CD1c-positive myeloid dendritic cell (primary cell): ENCODE measurements at regions not wholly inside any gene's neighbourhood (a gene's known extent, or its start where the extent isn't known, plus 50 kb on each side); places are given as distances from the start of the nearest gene placed in this dataset.

Experiments used
- DNase-seq: peaks from one replicate; pipeline ENCODE4 v3.0.0-alpha.2; 2016; ENCODE audit errors: extremely low spot score

- no peak for DNase-seq
These were observed 52.8 kb upstream of the SV2C start for GRCh38 chr5:76030343-76030742.

GRCh38 chr5:76029739-76030138 lies 53.4 kb upstream of the SV2C start:
- no peak for DNase-seq

DNA sequence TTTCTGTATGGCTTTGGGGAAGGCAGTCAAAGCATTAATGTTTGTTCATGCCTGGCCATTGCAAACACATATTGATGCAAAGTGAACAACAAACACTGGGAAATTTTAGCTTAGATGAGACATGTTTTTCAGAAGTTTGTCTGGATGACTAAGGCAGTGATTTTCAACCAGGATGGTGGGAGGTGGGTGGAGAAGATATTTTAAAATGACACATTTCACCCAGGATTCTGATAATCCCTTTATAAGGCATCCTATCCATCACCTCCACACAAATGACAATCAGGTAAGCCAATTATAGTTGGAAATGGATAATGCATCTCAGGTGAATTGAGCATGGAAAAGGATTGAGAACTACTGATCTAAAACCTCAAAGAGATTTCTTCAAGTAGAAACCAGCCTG lies 57.4 kb upstream of the SV2C start:
- no peak for DNase-seq

GRCh38 chr5:76025069-76025468 lies 58.1 kb upstream of the SV2C start:
- DNase-seq = no peak

DNA sequence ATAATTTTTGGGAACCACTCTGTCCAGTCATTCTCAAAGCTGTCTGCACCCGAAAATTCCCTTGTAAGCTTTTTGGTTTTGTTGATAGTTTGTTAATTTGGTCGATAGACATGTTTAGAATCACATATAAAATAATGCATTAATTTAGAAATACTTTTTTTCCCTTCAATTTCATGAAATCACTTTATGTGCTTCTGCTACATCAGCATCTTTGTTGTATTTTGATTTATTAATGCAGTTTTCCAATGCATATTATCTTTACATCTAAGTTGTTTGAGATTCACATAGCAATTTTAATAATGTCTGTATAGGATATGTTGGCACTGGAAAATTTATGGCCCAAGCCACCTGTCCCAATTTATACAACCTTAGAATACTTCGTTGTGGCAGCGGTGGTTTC lies 60.6 kb upstream of the SV2C start:
- DNase-seq = no peak

GRCh38 chr5:76021936-76022584 lies 61.1 kb upstream of the SV2C start:
- DNase-seq = no peak

- DNase-seq = no peak
These were observed 66.9 kb upstream of the SV2C start for GRCh38 chr5:76016258-76016657.

DNA sequence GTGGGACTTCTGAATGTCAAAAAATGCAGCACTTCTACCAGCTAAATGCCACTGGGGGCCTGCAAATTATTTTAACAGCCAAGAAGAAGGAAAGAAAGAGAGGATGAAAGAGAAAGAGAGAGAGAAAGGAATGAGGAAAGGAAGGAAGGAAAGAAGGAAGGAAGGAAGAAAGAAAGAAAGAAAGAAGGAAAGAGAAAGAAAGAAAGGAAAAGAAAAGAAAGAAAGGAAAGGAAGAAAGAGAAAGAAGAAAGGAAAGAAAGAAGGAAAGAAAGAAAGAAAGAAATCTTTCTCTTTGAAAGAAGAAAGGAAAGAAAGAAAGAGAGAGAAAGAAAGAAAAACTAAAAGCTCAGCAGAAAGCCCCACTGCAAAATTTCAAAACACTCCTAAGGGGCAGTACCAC lies 69.2 kb upstream of the SV2C start:
- no peak for DNase-seq

GRCh38 chr5:76007904-76008303 lies 75.3 kb upstream of the SV2C start:
- DNase-seq = no peak

DNA sequence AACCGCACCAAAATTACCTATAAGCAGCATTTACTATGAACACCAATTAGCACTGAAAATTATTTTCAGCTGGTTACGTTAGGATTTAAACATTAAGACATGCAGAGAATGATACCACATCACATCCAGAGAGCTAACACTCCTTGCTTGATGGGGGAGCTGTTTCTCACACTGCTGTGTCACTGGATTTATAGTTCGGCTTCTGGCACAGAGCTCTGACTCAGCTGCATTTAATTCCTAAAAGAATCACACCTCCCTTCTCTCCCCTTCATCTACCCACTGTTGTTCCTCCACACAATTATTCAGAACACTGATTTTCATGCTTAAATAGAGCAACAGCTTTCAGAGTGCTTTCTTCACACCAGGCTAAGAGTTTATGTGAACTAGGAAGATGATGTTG lies 82.6 kb upstream of the SV2C start:
- no peak for DNase-seq

GRCh38 chr5:75993643-75994520 lies 89.3 kb upstream of the SV2C start:
- DNase-seq = peak; percentile 6

- DNase-seq = no peak
These were observed 90.0 kb upstream of the SV2C start for GRCh38 chr5:75993183-75993582.

- peak; percentile 6 for DNase-seq
These were observed 90.4 kb upstream of the SV2C start for GRCh38 chr5:75992753-75993152.

DNA sequence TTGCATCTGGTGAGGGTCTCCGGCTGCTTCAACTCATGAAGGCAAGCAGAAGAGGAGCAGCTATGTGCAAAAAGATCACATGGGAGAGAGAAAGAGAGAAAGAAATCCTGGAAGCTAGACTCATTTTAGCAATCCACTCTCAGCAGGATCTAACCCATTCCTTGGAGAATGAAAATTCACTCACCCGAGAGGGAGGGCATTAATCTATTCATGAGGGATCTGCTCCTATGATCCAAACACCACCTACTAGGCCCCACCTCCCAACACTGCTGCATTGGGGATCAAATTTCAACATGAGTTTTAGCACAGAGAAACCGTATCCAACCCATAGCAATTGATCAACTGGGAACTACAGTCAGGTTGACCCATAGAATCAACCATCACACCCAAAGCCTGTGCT lies 98.1 kb upstream of the SV2C start:
- DNase-seq = no peak

- DNase-seq = no peak
These were observed 107.7 kb upstream of the SV2C start for GRCh38 chr5:75975496-75975895.

- DNase-seq = no peak
These were observed 117.9 kb upstream of the SV2C start for GRCh38 chr5:75965292-75965691.

- DNase-seq = peak; percentile 63
These were observed 119.2 kb upstream of the SV2C start for GRCh38 chr5:75964008-75964407.

- DNase-seq = no peak
These were observed 119.6 kb upstream of the SV2C start for GRCh38 chr5:75963554-75963953.

- DNase-seq = no peak
These were observed 121.4 kb upstream of the SV2C start for GRCh38 chr5:75961818-75962217.

GRCh38 chr5:75960129-75960528 lies 123.1 kb upstream of the SV2C start:
- DNase-seq = no peak

DNA sequence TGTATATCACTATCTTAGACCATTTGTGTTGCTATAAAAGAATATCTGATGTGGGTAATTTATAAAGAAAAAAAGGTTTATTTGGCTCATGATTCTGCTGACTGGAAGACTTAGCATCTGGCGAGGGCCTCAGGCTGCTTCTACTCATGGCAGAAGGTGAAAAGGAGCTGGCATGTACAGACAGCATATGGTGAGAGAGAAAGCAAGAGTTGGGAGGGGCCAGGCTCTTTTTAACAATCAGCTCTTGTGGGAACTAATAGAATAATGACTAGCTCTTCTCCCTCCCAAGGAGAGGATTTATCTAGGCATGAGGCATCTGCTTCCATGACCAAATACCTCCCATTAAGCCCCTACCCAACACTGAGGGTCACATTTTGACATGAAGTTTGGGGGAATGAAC lies 130.2 kb upstream of the SV2C start:
- no peak for DNase-seq

- DNase-seq = no peak
These were observed 130.9 kb upstream of the SV2C start for GRCh38 chr5:75952291-75952690.

GRCh38 chr5:75951716-75952115 lies 131.5 kb upstream of the SV2C start:
- no peak for DNase-seq
